ENCODE measurements at regions not wholly inside any gene's neighbourhood (a gene's known extent, or its start where the extent isn't known, plus 50 kb on each side); places are given as distances from the start of the nearest gene placed in this dataset.
A peak's percentile ranks its signal among the peaks of the same experiment; 100 is the strongest.

DNA sequence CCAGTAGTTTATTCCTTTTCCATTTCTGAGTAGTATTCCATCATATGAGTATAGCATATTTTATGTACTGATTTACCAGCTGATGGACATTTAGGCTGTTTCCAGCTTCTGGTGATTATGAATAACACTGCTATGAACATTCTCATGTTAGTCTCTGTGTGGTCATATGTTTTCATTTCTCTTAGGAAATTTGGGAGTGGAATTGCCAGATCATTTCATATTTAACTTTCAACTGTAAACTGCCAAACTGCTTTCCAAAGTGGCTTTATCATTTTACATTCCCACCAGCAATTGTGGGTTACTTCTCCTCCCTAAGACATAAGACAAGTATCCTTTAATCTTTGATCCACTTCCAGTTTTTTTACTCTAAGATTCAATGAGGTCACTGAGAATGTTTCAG, 85.7 kb upstream of the RALGPS2 start:
- Histone ChIP-seq H3K9me3 (no peaks in the 10 kb centered on the region), H3K4me3 (no peak overlapping the region), H3K27me3 (no peaks in the 10 kb centered on the region), H3K36me3 (no peaks in the 10 kb centered on the region), H3K27ac (no peak overlapping the region), H3K4me1 (peaks cover 0 to 11% of the 10 kb centered on the region in 2 donors)
- DNase-seq (ENCODE audit: low spot score) = no peak
- TF ChIP-seq, protein P1, sequence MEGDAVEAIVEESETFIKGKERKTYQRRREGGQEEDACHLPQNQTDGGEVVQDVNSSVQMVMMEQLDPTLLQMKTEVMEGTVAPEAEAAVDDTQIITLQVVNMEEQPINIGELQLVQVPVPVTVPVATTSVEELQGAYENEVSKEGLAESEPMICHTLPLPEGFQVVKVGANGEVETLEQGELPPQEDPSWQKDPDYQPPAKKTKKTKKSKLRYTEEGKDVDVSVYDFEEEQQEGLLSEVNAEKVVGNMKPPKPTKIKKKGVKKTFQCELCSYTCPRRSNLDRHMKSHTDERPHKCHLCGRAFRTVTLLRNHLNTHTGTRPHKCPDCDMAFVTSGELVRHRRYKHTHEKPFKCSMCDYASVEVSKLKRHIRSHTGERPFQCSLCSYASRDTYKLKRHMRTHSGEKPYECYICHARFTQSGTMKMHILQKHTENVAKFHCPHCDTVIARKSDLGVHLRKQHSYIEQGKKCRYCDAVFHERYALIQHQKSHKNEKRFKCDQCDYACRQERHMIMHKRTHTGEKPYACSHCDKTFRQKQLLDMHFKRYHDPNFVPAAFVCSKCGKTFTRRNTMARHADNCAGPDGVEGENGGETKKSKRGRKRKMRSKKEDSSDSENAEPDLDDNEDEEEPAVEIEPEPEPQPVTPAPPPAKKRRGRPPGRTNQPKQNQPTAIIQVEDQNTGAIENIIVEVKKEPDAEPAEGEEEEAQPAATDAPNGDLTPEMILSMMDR (IDR thresholded peaks at IDR 0.05) = no peak

DNA sequence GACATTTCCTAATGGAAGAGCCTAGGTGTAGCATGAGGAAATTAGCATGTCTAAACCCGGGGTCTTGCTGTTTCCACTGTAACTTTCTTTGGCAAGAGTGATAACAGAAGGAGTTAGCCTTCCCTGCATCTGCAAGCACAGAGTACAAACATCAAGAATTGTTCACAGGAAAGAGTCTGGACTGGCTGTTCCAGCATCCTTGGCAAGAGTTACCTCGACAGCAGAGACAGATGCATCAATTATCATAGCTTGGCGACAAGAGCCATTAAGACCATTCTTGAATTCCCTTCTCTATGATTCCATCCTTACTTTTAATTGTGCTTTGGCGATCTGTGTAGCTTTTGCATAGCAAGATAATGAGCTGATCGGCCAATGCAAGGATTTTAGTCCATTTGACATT, 82.8 kb upstream of the RALGPS2 start:
- H3K36me3 ChIP-seq = no peaks in the 10 kb centered on the region
- TF ChIP-seq, protein P1 (IDR thresholded peaks at IDR 0.05) = no peak
- H3K9me3 ChIP-seq = no peaks in the 10 kb centered on the region
- H3K4me1 ChIP-seq = peaks cover 0 to 27% of the 10 kb centered on the region in 2 donors
- H3K27ac ChIP-seq = no peak overlapping the region
- no peaks in the 10 kb centered on the region for H3K27me3 ChIP-seq
- DNase-seq (ENCODE audit: low spot score) = no peak
- no peak overlapping the region for H3K4me3 ChIP-seq

DNA sequence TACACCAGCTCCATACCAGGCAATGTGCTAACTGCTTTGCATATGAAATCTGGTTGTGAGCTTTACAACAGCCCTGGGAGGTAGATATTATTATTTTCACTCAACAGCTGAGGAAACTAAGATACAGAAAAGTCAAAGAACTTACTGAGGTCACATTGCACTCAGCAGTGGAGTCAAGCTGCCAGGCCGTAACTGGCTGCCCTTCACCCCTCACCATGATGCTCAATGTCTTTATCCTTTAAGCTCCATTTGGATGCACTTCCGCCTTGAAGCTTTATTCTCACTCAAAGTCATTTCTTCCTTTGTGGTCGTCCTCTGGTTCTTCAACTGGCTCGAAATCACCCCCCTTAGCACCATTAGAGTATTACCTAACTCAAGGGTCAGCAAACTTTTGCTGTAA, 81.7 kb upstream of the RALGPS2 start:
- peaks cover 0 to 27% of the 10 kb centered on the region in 2 donors for H3K4me1 ChIP-seq
- H3K4me3 ChIP-seq = no peak overlapping the region
- no peaks in the 10 kb centered on the region for H3K27me3 ChIP-seq
- H3K36me3 ChIP-seq = no peaks in the 10 kb centered on the region
- no peak for DNase-seq (ENCODE audit: low spot score)
- TF ChIP-seq, protein P1 (IDR thresholded peaks at IDR 0.05) = no peak
- no peak overlapping the region for H3K27ac ChIP-seq
- no peaks in the 10 kb centered on the region for H3K9me3 ChIP-seq

DNA sequence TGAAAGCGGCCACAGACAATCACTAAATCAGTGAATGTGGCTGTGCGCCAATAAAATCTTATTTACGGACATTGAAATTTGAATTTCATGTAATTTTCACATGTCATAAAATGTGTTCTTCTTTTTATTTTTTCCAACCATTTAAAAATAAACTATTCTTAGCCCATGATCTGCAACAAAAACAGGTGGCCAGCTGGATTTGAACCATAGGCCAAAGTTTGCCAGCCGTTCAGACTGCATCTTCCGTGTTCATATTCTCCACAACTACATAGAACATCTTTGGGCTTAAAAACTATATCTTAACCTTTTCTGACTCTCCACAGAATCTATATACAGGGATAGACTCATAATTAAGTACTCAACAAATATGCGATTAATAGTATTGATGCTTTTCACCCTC, 81.2 kb upstream of the RALGPS2 start:
- no peak for DNase-seq (ENCODE audit: low spot score)
- Histone ChIP-seq H3K36me3 (no peaks in the 10 kb centered on the region), H3K4me1 (peaks cover 0 to 27% of the 10 kb centered on the region in 2 donors), H3K27me3 (no peaks in the 10 kb centered on the region), H3K27ac (peak overlapping the region in 1 of 2 donors; percentile 14), H3K4me3 (no peak overlapping the region), H3K9me3 (no peaks in the 10 kb centered on the region)
- TF ChIP-seq, protein P1 (IDR thresholded peaks at IDR 0.05) = no peak

DNA sequence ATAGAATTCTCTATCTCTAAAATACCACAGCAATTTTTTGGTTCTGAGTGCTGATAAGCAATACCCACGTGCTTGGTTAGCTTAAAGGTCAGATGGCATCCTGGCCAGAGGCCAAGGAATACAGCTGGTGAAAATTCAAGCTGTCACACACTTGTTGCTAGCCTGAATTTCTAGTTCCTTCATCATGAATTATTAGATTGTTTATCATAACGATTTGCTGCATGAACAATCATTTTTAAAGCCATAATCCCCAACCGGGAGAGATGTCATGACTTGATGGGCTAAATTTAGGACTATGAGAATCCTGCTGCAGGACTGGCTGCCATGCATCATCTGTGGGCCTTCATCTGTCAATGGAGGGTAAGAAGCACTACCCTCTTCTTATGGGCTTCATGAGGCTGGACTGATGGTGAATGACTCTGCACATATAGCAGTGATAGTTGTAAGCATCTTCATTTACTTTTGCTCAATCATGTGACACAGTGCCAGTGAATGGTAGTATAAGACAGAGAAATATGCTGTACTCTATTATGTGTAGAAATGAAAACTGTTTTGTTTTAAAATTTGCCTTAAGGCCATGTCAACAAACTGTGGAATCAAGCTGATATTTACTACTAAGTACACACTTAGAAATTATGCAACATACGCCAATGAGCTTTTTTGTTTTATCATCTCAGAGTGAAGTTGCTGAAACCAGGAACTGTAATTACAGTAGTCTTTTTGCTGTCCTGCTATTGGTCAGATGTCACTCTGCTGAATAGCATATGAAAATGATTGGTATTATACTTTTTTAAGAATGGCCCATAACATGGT, 80.5 kb upstream of the RALGPS2 start:
- no peaks in the 10 kb centered on the region for H3K9me3 ChIP-seq
- no peak for DNase-seq (ENCODE audit: low spot score)
- H3K27me3 ChIP-seq = no peaks in the 10 kb centered on the region
- no peaks in the 10 kb centered on the region for H3K36me3 ChIP-seq
- peak overlapping the region in 1 of 2 donors; percentile 14 for H3K27ac ChIP-seq
- TF ChIP-seq, protein P1 (IDR thresholded peaks at IDR 0.05) = no peak
- peaks cover 0 to 27% of the 10 kb centered on the region in 2 donors for H3K4me1 ChIP-seq
- H3K4me3 ChIP-seq = no peak overlapping the region

Data from right atrium auricular region (tissue), 2 donors.